HG02840 (cell line): ENCODE measurements at regions not wholly inside any gene's neighbourhood (a gene's known extent, or its start where the extent isn't known, plus 50 kb on each side); places are given as distances from the start of the nearest gene placed in this dataset.

ENCODE experiments used
- ATAC-seq: cut with Tn5 transposase; IDR thresholded peaks from one replicate; pipeline ENCODE4 v1.9.1; 2021; ENCODE audit warnings: mild to moderate bottlenecking, moderate library complexity, moderate number of reproducible peaks; ENCODE audit not compliant: unreplicated experiment, low FRiP score

- no peak for ATAC-seq
Measured at GRCh38 chr15:62909257-62909656, 133.3 kb upstream of the TPM1 start.

DNA sequence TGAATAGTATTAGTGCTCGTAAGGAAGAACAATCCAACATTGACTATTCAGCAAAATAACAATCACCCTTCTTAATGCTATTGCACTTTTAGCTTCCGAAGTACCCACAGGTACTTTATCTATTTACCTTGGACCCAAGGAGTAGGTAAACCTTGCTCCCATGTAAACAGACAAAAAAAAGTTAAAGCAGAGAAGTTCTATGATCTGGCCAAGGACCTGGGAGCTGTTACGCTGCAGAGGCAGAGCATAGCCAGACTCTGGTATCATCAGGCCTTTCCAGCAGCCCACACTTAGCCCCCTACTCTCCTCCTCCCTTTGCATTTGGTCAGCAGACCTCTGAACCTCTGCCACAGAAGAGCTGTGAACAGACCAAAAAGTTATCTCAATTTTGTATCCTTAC lies 130.3 kb upstream of the TPM1 start:
- no peak for ATAC-seq

- no peak for ATAC-seq
Measured at GRCh38 chr15:62912808-62913207, 129.7 kb upstream of the TPM1 start.

GRCh38 chr15:62913246-62913645 lies 129.3 kb upstream of the TPM1 start:
- ATAC-seq: no peak

DNA sequence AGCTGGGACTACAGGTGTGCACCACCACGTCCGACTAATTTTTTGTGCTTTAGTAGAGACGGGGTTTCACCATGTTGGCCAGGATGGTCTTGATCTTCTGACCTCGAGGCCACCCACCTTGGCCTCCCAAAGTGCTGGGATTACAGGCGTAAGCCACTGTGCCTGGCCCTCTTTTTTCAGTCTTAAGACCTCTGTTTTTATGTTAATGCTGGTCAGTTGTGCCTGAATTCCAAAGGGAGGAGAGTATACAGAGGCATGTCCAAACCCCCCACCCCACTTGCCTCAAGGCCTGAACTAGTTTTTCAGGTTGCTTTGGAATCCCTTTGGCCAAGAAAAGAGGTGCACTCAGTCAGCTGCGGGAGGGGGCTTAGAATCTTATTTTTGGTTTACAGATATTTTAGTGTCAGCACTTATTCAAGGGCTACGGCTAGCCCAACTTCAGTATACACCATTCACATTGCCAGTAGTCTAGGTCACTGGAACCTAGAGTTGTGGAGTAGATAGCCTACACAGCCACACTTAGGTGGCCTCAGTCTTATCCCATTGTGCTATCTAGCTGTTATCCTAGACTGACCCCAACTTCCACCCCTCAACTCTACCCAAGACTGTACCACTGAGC lies 128.0 kb upstream of the TPM1 start:
- no peak for ATAC-seq

DNA sequence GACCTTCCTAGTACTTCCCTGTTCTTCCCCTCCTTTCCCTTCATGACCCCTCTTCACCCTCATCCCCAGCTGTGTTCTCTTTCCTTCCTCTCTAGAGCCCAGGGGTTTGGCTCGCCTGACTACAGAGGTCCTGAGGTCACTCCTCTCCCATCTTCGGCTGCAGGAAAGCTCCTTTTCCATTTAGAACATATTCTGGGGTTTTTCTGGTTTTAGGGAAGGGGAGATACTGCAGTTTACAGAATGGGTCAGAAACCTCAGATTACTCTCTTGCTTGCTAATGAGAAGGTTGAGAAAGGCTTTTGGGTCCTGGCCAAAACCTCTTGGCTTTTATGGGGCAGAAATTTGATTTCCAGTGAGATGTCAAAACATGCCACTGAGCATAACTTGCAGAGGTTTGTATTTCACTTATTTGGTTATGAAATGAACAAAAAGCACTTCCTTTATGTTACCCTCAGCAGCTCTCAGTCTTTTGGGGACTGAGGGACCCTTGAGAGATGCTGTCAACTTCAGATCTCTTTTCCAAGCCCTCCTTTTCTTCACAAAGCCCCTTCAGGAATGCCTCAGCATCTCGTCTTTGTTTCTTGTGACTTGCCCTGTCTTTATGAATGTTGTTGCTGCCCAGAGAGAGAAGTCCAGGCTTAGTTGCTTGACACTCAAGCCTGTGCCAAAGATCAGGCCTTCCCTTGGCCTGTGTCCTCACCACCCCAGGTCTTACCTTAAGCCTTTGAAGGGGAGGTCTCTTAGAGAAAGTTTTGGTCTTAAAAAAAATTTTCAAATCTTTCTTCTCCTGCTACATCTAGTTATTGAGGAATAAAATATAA lies 121.7 kb upstream of the TPM1 start:
- ATAC-seq: no peak

DNA sequence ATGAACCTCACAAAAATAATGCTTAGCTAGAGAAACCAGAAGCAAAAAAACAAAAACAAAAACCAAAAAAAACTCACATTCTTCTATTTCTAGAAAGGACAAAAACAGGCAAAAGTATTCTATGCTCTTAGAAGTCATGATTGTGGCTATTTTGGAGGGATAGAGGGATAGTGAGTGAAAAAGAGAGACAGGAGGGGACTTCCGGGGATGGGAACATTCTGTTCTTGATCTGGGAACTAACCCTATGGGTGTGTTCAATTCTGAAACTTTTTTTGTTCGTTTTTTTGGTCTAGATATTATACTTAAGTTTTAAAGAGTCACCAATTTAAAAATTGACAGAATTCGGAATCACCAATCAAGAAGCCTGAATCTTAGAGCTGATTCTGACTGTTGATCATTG lies 120.0 kb upstream of the TPM1 start:
- ATAC-seq: no peak

DNA sequence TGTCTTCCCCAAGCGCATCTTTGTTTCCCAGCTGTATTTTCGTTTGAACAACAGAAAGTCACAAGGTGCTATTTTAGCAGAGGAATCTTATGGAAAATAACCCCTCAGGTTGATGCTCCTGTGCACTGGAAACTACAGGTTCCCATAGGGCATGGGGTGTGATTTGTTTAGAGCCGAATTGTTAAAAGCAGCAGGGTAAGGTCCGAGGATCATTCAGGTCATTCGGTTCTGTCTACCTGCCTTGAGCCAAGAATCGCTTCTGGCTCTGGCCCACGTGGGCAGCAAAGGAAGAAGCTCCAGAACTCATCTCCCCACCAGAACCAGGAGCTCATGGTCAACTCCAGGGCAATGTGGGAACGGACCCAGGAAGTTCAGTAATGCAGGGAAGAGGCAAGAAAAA lies 116.7 kb upstream of the TPM1 start:
- no peak for ATAC-seq

GRCh38 chr15:62927196-62927595 lies 115.4 kb upstream of the TPM1 start:
- ATAC-seq: no peak

- no peak for ATAC-seq
Measured at GRCh38 chr15:62927836-62928235, 114.7 kb upstream of the TPM1 start.

DNA sequence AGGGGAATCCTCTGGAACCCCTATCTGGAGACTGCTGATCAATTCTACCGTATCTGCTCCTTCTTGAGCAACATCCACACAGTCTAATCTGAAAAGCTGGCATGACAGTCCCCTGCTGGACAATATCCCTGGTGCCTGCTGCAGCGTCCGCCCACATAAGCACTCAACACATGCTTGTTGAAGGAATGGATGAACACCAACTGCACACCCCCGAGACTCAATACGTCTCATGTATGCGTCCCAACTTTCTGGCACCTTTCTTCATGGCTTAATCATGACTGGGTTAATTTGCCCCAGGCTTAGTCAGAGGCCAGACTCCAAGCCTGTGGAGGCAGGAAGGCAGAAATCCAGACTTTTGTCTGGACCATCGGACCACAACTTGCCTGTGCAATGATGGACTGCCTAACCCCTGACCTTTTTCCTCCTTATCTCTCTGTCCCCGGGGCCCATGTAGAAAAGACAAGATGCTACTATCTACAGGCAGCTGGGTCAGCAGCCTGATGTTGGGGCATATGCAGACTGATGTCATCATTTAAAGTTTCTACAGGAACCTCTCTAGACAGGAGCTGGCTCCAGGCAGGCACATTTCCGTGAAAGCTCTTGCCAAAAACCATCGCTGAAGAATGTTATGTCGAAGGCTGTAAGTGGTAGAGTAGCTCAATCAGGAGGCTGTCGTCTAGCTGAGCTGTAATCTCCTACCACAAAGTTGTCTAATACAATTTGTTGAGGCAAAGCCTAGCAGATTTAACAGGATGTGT lies 114.1 kb upstream of the TPM1 start:
- ATAC-seq: no peak

- no peak for ATAC-seq
Measured at GRCh38 chr15:62929000-62929357, 113.6 kb upstream of the TPM1 start.

- ATAC-seq: no peak
Measured at GRCh38 chr15:62931650-62932049, 110.9 kb upstream of the TPM1 start.

DNA sequence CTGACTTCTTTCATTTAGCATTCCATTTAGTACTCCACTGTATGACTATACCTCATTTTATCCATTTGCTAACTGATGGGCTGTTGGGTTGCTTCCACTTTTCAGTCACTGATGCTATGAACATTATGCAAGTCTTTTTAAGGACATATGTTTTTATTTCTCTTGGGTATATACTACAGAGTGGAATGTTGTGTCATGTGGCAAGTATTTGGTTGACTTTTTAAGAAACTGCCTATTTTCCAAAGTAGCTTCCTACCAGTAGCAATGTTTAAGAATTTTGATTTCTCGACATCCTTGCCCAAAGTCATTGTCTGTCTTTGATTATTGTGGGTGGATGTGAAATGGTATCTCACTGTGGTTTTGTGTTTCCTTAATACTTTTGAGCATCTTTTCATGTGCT lies 110.1 kb upstream of the TPM1 start:
- ATAC-seq: no peak

DNA sequence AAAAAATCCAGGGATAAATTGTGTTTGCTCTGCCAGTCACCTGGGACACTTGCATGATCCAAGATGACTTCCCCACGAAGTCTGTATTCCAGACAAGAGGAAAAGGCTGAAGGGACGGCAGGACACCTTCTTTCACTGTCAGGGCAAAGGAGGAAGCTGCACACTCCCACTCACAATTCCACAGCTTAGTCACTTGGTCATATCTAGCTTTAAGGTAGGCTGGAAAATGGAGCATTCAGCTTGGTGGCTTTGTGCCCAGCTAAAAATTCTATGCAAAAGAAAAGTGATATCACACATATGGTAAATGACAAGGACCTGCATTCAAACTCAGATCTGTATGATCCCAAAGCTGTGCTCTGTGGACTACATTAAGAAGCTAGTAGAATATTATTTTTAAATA lies 109.2 kb upstream of the TPM1 start:
- ATAC-seq: no peak

DNA sequence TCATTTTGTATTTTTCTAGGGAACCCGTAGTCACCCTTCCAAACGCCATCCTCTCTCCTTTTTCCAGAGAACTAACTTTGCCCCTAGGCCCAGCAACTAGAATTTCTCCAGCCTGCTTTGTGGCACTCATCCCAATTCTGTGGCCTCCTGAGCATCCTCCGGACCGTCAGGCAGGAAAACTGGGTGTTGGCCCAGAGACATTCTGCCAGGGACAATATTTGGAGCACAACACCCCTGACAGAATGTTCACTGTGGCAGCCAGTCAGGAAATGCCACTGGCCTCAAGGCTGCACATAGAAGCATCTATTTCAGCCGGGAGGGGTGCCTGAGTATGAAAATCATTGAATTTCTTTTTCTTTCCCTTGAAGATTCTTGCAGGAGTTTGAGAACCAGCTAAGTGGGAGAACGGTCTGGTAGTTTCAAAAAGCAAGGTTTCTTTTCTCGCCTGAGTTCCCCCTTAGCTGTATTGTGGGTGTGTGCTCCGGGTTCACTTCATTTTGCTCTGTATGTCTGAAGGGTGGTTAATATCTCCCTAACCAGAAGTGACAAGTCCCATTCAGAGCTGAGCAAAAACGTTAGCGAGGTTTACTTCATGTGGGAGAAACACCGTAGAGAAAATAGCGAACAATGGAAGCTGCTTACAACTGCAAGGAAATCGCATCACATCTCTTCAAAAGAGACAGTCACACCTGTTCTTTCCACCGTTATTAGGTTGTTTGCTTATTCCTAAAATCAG lies 108.1 kb upstream of the TPM1 start:
- no peak for ATAC-seq

GRCh38 chr15:62935300-62936081 lies 107.1 kb upstream of the TPM1 start:
- no peak for ATAC-seq

GRCh38 chr15:62938825-62939224 lies 103.7 kb upstream of the TPM1 start:
- no peak for ATAC-seq

DNA sequence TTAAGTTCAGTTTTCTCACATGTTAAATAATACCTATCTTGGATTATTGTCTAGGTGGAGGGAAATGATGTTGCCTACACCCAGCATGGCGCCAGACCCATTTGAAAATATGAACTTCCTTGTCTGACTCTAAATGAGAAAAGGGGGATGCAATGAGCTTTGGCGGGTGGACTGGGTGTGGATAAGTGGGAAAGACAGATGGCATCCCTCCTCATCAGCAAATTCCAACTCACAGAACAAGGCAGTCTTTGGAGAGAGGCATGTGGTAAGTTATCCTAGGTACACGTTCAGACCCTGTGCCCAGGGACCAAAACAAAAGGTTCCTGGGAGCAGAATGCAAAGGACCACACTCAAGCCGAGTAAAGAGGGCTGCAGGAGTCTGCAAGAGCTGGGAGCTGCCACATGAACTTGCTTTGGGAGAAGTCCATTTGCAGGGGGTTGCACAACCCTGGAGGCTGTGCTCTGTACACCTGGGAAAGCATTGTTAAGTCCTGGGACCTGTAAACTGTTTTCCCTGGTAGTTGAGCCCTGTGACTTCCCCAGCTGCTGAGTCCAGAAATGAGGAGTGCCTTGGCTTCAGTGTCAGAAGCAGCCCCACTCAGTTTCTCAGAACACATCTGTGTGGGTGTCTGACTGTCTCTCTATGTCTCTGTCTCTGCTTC lies 102.3 kb upstream of the TPM1 start:
- no peak for ATAC-seq
